ENCODE measurements at regions not wholly inside any gene's neighbourhood (a gene's known extent, or its start where the extent isn't known, plus 50 kb on each side); places are given as distances from the start of the nearest gene placed in this dataset.

- DNase-seq (ENCODE audit: low spot score): no peak
These were observed 742.3 kb upstream of the CELF4 start for GRCh38 chr18:38307914-38308313.

- no peak for DNase-seq (ENCODE audit: low spot score)
These were observed 740.4 kb upstream of the CELF4 start for GRCh38 chr18:38305961-38306360.

GRCh38 chr18:38301621-38302020 is 736.0 kb upstream of the CELF4 start:
- no peak for DNase-seq (ENCODE audit: low spot score)

- DNase-seq (ENCODE audit: low spot score): no peak
These were observed 732.3 kb upstream of the CELF4 start for GRCh38 chr18:38297910-38298309.

- DNase-seq (ENCODE audit: low spot score): no peak
These were observed 724.6 kb upstream of the CELF4 start for GRCh38 chr18:38290229-38290628.

- no peak for DNase-seq (ENCODE audit: low spot score)
These were observed 719.4 kb upstream of the CELF4 start for GRCh38 chr18:38284972-38285371.

- no peak for DNase-seq (ENCODE audit: low spot score)
These were observed 697.5 kb upstream of the CELF4 start for GRCh38 chr18:38263066-38263465.

- DNase-seq (ENCODE audit: low spot score): no peak
These were observed 697.1 kb upstream of the CELF4 start for GRCh38 chr18:38262661-38263060.

- no peak for DNase-seq (ENCODE audit: low spot score)
These were observed 692.1 kb upstream of the CELF4 start for GRCh38 chr18:38257661-38258060.

- no peak for DNase-seq (ENCODE audit: low spot score)
These were observed 690.8 kb upstream of the CELF4 start for GRCh38 chr18:38256366-38256765.

GRCh38 chr18:38250971-38251370 is 685.4 kb upstream of the CELF4 start:
- no peak for DNase-seq (ENCODE audit: low spot score)

GRCh38 chr18:38244480-38244879 is 678.9 kb upstream of the CELF4 start:
- no peak for DNase-seq (ENCODE audit: low spot score)

- no peak for DNase-seq (ENCODE audit: low spot score)
These were observed 677.7 kb upstream of the CELF4 start for GRCh38 chr18:38243291-38243690.

- no peak for DNase-seq (ENCODE audit: low spot score)
These were observed 676.1 kb upstream of the CELF4 start for GRCh38 chr18:38241736-38242135.

GRCh38 chr18:38241216-38241615 is 675.6 kb upstream of the CELF4 start:
- DNase-seq (ENCODE audit: low spot score): no peak

- DNase-seq (ENCODE audit: low spot score): no peak
These were observed 674.0 kb upstream of the CELF4 start for GRCh38 chr18:38239606-38240005.

GRCh38 chr18:38237796-38238195 is 672.2 kb upstream of the CELF4 start:
- DNase-seq (ENCODE audit: low spot score): no peak

- DNase-seq (ENCODE audit: low spot score): no peak
These were observed 656.0 kb upstream of the CELF4 start for GRCh38 chr18:38221476-38222100.

- no peak for DNase-seq (ENCODE audit: low spot score)
These were observed 633.4 kb upstream of the CELF4 start for GRCh38 chr18:38198956-38199355.

- no peak for DNase-seq (ENCODE audit: low spot score)
These were observed 632.9 kb upstream of the CELF4 start for GRCh38 chr18:38198526-38198925.

GRCh38 chr18:38186491-38186890 is 620.9 kb upstream of the CELF4 start:
- DNase-seq (ENCODE audit: low spot score): no peak

- DNase-seq (ENCODE audit: low spot score): no peak
These were observed 609.0 kb upstream of the CELF4 start for GRCh38 chr18:38174594-38174993.

- no peak for DNase-seq (ENCODE audit: low spot score)
These were observed 608.6 kb upstream of the CELF4 start for GRCh38 chr18:38174173-38174572.

GRCh38 chr18:38170845-38171244 is 605.2 kb upstream of the CELF4 start:
- no peak for DNase-seq (ENCODE audit: low spot score)
